ENCODE measurements at regions not wholly inside any gene's neighbourhood (a gene's known extent, or its start where the extent isn't known, plus 50 kb on each side); places are given as distances from the start of the nearest gene placed in this dataset.

DNA sequence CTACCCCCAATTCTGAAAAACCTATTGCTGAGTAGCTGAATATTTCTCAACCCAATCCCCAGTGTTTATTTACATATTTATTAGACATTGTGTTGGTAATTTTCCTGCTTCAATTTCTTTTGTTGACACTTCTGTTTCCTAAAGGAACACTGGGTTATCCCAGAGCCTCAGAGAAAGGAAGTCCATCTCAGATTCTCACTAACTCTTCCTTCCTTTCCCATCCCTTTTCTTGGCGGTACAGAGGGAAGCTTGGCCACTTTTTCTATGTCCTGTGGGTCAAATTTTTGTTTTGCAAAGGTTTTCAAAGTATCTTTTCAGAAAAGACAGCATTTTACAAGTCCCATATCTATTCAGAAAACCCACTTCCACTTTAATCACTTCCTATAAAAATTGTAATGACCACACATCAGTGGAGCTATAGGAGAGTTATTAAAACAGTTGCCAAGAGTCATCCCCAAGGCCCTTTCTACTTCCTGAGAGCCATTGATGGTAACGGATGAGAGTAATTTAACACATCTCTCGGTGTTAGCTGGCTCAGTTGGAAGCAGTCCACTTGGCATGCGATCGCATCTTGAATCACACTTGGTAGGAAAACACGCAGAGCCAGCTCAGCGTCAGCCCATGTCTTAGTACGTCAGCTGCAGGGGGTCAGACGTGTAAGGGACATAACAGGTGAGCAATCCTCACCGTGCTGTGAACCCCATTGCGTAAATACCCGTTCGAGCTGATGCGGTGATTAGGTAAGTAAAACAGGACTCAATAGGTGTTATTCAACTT lies 231.1 kb upstream of the ADARB2 start:
- no peak for DNase-seq (ENCODE audit: low read depth)

DNA sequence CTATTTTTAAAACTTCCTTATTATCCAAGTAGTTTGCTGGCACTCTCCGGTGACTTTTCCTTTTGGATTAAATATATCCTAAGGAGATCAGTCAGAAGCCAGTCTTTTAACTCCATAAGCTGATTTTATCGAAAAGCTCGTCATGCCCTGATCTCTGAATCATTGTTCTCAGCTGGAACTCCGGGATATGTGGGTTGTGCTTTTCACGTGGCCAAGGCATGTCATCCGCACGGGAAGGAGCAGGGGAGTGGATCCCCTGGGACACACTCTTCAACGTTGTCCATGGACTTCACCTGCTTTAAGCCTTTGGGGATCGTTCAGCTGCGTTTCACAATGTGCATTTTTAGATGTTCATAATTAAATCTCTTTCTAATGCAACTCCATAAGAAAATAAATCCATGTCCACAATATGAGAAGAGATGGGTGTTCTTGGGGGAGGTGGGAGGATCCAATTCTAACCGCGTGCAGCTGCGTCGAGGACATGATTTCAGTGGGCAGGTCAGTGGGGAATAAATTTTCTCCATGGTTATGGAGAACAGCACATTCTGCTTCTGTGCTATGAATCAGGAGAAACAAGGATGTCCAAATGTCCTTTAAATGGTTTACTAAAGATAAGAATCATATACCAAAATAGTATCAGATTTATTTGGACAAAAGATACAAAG lies 229.5 kb upstream of the ADARB2 start:
- no peak for DNase-seq (ENCODE audit: low read depth)

DNA sequence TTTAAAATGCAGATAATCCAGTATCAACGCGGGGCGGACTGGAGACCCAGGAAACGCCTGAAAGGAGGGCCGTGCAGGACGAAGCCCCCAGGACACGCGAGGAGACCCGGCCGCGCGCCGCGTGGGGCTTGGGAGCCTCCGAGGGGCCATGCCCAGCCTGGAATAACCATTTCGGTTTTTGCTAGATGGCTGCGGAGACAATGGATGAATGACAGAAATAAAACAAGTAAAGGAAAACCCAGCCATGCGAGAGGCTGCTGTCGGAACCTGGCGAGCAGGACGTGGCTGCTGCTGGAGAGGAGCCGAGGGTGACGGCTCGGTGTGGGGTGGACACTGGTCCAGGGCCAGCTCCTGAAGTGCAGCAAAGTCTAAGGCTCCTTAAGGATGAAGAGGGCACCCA lies 227.2 kb upstream of the ADARB2 start:
- DNase-seq (ENCODE audit: low read depth) = no peak

DNA sequence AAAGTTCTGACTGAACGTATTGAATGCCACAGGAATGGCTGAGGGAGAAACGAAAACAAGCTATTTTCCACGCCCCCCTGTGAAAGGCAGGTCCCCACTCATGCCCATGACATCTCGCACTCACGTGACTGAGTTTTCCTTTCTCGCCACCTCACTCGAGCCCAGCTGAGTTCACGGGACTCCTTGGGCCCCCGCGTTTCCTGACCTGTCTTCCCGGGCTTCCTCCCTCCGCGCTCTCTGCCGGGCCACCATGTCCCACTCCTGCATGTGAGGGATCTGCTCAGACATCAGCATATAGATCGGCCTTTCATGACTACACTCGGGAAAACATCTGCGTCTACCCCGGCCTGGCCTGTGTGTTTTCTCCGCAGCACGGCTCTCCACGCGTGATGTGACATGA lies 226.0 kb upstream of the ADARB2 start:
- no peak for DNase-seq (ENCODE audit: low read depth)

DNA sequence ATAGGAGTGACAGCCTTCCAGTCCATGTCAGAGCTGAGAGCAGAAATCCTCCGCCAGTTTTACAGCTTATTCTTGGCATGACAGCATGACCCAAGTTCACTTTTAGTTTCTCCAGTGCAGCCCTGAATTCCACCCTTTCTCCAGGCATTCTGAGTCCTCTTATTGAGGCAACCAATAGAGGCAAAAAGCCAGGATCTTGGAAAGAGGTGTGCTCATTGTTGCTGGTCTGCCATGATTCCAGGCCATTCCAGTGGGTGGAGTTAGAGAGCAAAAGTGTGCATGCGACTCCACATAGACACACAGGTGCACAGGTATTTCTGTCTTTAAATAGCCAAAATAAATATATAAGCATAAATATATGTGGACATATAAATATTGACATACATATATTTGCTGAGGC lies 224.7 kb upstream of the ADARB2 start:
- no peak for DNase-seq (ENCODE audit: low read depth)

DNA sequence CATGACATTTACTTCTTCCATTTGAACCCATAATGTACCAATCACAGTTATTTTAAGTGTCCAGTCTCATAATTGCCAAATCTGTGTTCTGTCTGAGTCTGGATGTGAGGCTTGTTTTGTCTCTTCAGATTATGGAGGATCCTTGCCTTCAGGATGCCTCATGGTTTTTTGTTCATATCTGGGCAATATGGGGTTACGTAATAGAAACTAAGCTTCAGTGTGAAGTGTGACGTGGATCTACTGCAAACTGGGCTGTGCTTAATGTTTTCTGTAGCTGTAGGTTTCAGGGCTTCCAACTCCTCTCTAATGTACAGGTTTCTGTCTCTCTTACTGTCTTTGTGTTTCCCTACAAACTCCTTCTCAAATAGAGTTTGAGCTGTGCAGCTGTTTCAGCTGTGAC lies 223.7 kb upstream of the ADARB2 start:
- no peak for DNase-seq (ENCODE audit: low read depth)

DNA sequence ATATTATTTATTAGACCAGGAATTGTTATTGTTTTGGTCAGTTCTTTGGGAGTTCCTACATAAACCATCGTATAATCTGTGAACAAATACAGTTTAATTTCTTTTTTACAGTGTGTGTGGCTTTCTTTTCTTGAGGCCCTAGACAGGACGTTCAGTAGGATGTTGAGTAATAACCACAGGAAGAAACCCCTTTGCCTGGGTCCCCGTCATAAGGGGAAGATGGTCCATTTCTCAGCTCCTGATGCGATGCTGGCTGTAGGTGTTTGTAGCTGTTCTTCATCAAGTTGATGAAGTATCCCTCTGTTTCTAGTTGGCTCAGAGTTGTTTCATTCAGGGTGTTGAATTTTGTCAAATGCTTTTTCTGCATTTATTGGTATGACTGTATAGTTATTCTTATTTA lies 219.7 kb upstream of the ADARB2 start:
- DNase-seq (ENCODE audit: low read depth) = no peak

DNA sequence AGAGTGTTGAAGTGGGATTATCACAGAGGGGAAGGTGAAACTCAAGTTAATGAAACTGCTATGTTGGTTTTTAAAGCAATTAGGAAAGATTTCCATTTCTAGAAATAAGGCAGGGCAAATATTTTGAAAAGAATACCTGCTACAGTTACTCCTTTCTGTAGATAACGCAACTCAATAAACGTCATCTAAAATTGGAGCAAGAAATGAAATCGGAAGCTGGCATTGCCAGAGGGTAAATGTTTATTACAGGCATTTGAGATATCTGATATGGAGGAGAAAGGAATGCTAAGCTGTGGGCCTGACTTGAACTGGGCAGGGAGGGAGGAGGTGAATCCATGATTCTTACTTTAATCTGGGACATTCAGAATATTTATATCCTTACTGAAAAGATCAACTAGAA lies 217.0 kb upstream of the ADARB2 start:
- DNase-seq (ENCODE audit: low read depth) = no peak

DNA sequence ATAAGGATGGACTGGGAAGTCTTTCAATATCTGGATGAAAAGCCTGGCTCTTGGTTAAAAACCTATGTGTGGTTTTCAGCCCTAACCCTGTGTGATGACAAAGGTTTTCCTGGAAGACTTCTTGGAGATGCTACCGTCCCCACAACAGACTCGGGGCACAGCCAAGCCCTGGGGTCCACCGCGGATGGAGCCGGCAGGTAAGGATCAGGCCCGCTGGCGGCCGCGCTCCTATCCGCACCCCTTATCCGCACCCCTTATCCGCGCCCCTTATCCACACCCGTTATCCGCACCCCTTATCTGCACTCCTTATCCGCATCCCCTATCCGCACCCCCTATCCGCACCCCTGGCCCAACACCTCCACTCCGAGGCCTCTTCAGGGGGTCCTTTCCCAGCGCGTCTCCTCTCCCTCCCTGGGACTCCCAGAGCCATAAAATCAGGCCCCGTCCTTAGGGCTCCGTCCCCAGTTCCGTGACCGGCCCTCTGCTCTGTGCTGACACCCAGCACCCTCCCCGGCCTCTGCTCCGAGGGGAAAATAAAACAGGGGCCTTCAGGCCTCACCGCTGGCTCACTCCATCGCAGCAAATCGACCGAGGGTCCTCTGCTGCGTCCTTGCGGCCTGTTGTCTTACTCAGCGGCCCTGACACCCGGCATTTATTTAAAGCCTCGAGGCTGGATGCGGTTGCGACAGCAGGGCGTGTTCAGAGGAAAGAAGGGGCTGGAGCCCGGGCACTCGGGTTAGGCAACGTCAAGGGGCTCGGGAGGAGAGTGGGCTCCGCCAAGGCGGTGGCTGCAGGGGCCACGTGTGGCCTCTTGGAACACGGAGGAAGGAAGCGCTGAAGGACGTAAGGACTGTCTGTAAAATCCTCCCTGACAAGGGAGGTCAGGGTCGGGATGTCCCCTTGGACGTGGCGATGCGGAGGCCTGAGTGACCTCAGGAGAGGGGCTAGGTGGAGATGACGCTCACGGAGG lies 215.1 kb upstream of the ADARB2 start:
- no peak for DNase-seq (ENCODE audit: low read depth)

DNA sequence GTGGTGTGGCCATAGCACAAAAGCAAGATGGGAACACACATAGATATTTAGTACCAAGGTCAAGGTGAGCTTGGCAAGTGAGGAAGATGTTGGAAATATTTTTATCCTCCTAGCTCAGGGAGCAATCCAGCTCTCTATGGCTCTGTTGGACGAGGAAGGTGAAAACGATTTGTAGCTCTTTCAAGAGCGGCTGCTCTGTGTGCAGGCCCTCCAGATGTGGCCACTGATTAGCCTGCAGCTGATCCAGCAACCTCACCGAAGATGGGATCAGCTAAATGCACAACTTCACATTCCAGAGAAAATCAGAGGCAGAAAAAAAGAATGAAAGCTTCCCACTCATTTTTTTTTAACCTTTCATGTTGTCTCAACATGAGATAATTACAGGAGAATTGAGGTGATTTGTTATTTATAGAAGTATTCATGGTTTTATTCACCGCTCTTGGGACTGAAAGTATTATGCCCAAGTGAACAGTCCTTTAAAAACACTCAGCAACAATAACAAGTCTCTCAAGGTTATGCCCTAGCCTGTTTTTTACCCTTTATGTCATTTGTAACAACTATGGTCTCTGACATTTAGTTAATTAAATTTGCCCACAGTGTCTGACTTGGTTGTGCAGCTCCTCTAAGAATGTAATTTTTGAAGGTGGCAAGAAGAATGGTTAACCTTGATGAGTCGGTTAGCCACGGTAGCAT lies 213.6 kb upstream of the ADARB2 start:
- no peak for DNase-seq (ENCODE audit: low read depth)

DNA sequence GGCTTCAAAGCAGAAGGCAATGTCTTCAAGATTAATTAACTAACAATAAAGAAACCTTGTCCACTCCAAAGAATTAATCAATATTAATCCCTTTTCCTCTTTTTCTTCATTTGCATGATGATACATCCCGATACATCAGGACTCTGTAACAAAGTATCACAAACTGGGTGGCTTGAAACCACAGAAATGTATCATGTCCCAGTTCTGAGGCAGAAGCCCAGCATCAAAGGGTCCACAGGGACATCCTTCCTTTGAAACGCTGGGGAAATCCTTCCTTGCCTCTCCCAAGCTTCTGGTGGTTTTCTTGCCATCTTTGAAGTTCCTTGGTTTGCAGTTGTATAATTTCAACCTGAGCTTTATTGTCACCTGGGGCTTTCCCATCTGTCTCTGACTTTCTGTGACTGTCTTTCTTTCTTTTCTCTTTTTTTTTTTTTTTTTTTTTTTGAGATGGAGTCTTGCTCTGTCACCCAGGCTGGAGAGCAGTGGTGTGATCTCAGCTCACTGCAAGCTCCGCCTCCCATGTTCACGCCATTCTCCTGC lies 210.2 kb upstream of the ADARB2 start:
- no peak for DNase-seq (ENCODE audit: low read depth)

DNA sequence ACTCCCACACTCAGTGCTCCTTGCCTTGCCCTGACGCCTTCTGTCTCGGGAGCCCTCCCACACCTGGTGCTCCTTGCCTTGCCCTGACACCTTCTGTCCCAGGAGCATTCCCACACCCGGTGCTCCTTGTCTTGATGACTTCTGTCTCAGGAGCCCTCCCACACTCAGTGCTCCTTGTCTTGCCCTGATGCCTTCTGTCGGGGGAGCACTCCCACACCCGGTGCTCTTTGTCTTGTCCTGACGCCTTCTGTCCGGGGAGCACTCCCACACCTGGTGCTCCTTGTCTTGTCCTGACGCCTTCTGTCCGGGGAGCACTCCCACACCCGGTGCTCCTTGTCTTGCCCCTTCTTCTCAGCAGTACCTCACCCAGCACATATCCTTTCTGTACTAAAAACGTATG lies 207.2 kb upstream of the ADARB2 start:
- DNase-seq (ENCODE audit: low read depth) = no peak

DNA sequence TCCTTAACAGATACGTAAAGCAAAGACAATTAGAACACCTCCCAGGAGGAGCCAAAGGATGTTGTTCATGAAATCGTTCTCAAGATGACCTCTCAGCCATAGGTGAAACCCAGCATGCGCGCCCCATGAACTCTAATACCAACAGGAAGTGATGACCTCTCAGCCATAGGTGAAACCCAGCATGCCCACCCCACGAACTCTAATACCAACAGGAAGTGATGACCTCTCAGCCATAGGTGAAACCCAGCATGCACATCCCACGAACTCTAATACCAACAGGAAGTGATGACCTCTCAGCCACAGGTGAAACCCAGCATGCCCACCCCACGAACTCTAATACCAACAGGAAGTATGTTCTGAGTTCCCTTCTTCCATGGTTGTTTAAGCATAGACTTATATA lies 205.2 kb upstream of the ADARB2 start:
- DNase-seq (ENCODE audit: low read depth) = no peak

DNA sequence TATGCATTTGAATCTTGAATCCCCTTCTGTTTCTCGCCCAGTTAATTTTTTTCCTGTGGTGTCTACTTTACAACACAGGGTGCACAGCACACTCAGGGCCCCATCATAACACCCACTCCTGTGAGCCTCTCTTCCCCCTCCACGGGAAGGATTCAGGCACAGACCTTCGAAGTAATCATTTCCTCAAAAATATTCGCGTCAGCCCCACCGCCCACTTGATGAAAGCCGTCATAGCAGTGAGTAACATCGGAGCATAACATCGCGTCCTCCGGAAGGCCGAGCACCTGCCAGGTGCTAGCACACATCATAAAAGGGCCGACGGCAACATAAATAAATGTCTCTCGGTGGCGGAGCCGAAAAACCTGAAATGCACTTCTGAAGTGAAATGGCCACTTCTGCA lies 201.7 kb upstream of the ADARB2 start:
- no peak for DNase-seq (ENCODE audit: low read depth)

DNA sequence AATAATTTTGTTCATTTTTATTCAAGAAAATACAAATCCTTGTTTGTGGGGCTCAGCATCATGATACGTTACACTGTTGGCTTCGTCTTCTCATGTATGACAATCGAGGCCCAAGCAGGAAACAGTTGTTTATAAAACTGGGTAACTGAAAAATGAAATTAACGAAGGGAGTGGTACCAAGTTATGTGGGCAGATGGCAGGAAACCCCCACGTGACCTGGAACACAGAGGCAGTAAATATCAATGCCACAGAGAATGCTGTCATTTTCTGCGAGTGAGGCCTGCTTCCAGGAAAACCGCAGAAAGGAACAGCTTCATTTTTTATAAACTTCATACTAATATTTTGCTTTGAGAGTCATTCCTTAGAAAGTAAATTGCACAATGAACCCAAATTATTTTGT lies 201.0 kb upstream of the ADARB2 start:
- peak; percentile 0 for DNase-seq (ENCODE audit: low read depth)

DNA sequence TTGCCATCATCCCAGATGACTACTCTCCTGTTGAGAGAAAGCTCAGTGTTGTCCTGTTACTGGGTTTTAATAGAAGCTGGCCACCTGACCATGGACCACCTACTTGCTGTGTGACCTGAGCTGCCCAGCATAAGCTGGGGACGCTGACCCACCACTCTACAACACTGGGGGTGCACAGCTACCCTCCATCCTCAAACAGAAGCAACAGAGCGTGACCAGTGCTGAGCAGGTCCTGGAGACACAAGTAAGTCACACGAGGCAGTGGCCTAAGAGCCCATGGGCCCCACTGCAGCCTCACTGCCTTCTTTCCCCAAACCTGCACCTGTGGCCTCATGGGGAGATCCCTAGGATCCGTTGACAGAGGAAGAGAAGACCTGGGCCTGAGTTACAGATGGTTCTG lies 198.6 kb upstream of the ADARB2 start:
- no peak for DNase-seq (ENCODE audit: low read depth)

DNA sequence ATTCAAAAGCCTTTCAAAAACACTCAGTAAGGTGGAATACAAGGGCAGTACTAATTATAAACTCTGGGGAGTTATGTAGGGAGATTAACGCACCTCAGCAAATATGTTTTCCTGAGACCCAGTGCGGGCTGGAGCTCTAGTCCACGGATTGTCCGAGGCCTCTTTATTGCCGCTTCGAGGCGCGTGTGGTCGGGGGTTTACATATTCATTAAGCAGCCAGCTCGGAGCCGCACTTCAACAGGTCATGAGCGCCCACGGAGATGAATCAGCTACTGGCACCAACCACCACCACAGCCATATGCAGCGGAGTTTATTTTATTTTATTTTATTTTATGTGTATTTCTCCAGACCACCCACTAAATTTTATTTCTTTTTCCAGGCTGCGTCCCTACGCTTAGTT lies 195.9 kb upstream of the ADARB2 start:
- no peak for DNase-seq (ENCODE audit: low read depth)

DNA sequence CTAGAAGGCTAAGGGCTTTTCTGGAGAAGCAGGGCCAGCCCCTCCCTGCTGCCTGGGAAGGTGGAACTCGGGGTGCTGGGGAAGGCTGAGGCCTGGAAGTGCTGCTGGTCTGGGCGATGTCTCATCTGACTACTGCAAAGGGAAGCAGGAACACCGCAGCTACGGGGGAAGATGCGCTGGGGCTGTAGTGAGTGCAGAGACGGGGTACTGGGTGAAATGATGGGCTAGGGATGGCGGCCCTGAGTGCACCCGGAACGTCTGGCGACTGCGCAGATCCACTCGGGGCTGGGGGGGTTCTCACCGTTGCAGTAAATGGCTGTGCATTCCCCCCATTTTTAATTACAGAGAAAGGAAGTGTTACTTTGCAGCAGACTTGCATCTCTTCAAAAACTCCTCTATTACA lies 195.4 kb upstream of the ADARB2 start:
- no peak for DNase-seq (ENCODE audit: low read depth)

DNA sequence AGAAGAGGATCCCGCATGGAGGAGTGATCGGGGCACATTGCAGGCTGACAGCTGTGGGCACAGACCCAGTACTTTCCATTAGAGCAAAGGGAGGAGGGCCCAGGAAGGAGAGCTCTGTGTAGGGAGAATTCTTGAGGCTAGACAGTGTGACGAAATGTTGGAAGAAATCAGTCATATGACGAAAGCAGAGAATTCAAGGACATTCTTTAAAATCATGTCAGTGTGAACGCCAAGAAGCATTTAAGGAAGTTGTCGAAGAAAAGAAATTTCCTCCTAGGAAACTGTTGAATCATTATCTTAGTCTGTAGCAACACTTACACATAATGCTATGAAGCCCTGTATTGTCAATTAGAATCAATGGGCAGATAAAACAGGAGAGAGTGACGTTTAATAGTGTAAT lies 191.3 kb upstream of the ADARB2 start:
- no peak for DNase-seq (ENCODE audit: low read depth)

DNA sequence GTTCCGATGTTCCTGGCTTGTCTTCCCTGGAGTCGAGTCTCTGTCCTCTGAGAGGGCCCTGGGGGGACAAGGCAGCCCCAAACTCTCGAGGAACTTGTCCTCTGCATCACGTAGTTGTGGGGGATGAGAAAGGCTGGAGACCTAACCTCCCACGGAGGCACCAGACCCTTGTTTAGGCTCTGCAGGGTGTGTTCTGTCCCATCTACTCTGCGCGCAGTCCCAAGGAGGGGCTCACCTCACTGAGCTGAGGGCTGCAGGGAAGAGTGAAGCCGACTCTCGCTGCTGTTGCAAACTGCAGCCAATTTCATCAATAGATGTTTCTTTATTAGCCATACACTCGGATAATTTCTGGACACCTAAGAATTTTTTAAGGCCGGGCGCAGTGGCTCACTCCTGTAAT lies 186.7 kb upstream of the ADARB2 start:
- DNase-seq (ENCODE audit: low read depth) = no peak

DNA sequence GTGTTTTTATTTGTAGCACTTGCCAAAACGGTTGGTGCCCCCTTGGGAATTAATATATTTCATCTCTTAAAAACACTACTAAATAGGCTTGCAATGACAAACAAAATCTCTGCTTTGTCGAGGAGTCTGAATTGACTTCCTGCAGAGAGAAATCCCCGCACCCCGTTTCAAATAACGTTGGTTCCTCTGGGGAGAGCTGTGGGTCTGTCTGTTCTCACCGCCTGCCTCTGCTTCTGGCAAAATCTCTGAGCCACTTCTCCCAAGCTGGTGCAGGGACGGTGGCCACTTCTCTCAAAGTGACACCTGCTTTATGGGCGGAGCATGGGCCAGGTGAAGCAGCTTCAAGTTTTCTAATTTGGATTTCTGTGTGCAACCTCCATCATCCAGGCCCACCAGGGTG lies 186.3 kb upstream of the ADARB2 start:
- no peak for DNase-seq (ENCODE audit: low read depth)
